Mesenchymal stem cell (in vitro differentiated cells and primary cell): ENCODE measurements at regions not wholly inside any gene's neighbourhood (a gene's known extent, or its start where the extent isn't known, plus 50 kb on each side); places are given as distances from the start of the nearest gene placed in this dataset.
A peak's percentile ranks its signal among the peaks of the same experiment; 100 is the strongest.

Experiments used
- DNase-seq: peaks from one replicate; pipeline ENCODE4 v3.0.0-alpha.2; 2013
- H2AFZ ChIP-seq: one replicate; pipeline ENCODE4 v1.6.1; 2013; ENCODE audit warnings: low read depth, mild to moderate bottlenecking, control low read depth, inconsistent platforms, low read length, moderate library complexity
- H2AK5ac ChIP-seq: 2 replicates; pipeline ENCODE4 v1.6.1; 2013; ENCODE audit warnings: low read length, moderate library complexity, mild to moderate bottlenecking, inconsistent platforms; ENCODE audit not compliant: severe bottlenecking
- H2BK120ac ChIP-seq: one replicate; pipeline ENCODE4 v1.6.1; 2013; ENCODE audit warnings: low read depth, mild to moderate bottlenecking, inconsistent platforms, low read length, moderate library complexity
- H2BK12ac ChIP-seq, 2 experiments: one replicate each; pipeline ENCODE4 v1.6.1; 2013; ENCODE audit warnings: inconsistent platforms in 2 of 2, low read length in 2 of 2, mild to moderate bottlenecking in 2 of 2, moderate library complexity in 2 of 2, control low read depth in 1 of 2
- H2BK15ac ChIP-seq: one replicate; pipeline ENCODE4 v1.6.1; 2013; ENCODE audit warnings: mild to moderate bottlenecking, low read depth, inconsistent platforms; ENCODE audit not compliant: poor library complexity, severe bottlenecking
- H2BK5ac ChIP-seq: 2 replicates; pipeline ENCODE4 v1.6.1; 2013; ENCODE audit warnings: low read depth, mild to moderate bottlenecking, low read length, control low read depth, inconsistent platforms; ENCODE audit not compliant: poor library complexity, severe bottlenecking
- H3K14ac ChIP-seq, 2 experiments: one replicate each; pipeline ENCODE4 v1.6.1; 2013; ENCODE audit warnings: inconsistent platforms in 2 of 2, low read length in 2 of 2, control low read depth in 1 of 2, mild to moderate bottlenecking in 1 of 2, moderate library complexity in 1 of 2
- H3K18ac ChIP-seq, 2 experiments: one replicate each; pipeline ENCODE4 v1.6.1; 2013; ENCODE audit warnings: inconsistent platforms in 2 of 2, low read length in 2 of 2, control low read depth in 1 of 2, low read depth in 1 of 2, mild to moderate bottlenecking in 1 of 2
- H3K23ac ChIP-seq, 2 experiments: one replicate each; pipeline ENCODE4 v1.6.1; 2013; ENCODE audit warnings: inconsistent platforms in 2 of 2, low read length in 2 of 2, mild to moderate bottlenecking in 2 of 2, moderate library complexity in 2 of 2, control low read depth in 1 of 2
- H3K27ac ChIP-seq: 2 replicates; pipeline ENCODE4 v1.5.1; 2013; ENCODE audit warnings: mild to moderate bottlenecking, moderate library complexity, low read length, control low read depth, inconsistent platforms; ENCODE audit not compliant: poor library complexity, severe bottlenecking
- H3K27me3 ChIP-seq, 2 experiments: 2 replicates each; pipeline versions ENCODE4 v1.6.1 to v1.7.0; 2013; ENCODE audit warnings: low read length in 2 of 2, mild to moderate bottlenecking in 2 of 2, moderate library complexity in 2 of 2, control low read depth in 1 of 2, inconsistent platforms in 1 of 2; ENCODE audit not compliant: control insufficient read depth in 1 of 2, insufficient read depth in 1 of 2
- H3K36me3 ChIP-seq, 2 experiments: 2 replicates each; pipeline versions ENCODE4 v1.6.1 to v1.7.0; 2013; ENCODE audit warnings: low read length in 2 of 2, control low read depth in 1 of 2, inconsistent platforms in 1 of 2, low read depth in 1 of 2, mild to moderate bottlenecking in 1 of 2; ENCODE audit not compliant: insufficient read depth in 2 of 2, control insufficient read depth in 1 of 2
- H3K4ac ChIP-seq, 2 experiments: one replicate each; pipeline ENCODE4 v1.6.1; 2013; ENCODE audit warnings: inconsistent platforms in 2 of 2, low read length in 2 of 2, mild to moderate bottlenecking in 2 of 2, moderate library complexity in 2 of 2, control low read depth in 1 of 2, low read depth in 1 of 2
- H3K4me1 ChIP-seq: 2 replicates; pipeline ENCODE4 v1.6.1; 2013; ENCODE audit warnings: low read depth, low read length, control low read depth; ENCODE audit not compliant: control insufficient read depth, insufficient read depth
- H3K4me2 ChIP-seq: 2 replicates; pipeline ENCODE4 v1.6.1; 2013; ENCODE audit warnings: low read length, mild to moderate bottlenecking, inconsistent platforms; ENCODE audit not compliant: poor library complexity, severe bottlenecking
- H3K4me3 ChIP-seq, 2 experiments: 2 replicates each; pipeline versions ENCODE4 v1.5.1 to v1.7.0; 2013; ENCODE audit warnings: low read length in 2 of 2, mild to moderate bottlenecking in 2 of 2, control low read depth in 1 of 2, low read depth in 1 of 2; ENCODE audit not compliant: insufficient read depth in 1 of 2
- H3K79me1 ChIP-seq: replicated peaks from 2 replicates; pipeline ENCODE4 v1.6.1; 2013; ENCODE audit warnings: mild to moderate bottlenecking, control low read depth, low read length, inconsistent platforms; ENCODE audit not compliant: poor library complexity, severe bottlenecking
- H3K9ac ChIP-seq: 2 replicates; pipeline ENCODE4 v1.7.0; 2013; ENCODE audit warnings: mild to moderate bottlenecking, low read length, moderate library complexity
- H3K9me3 ChIP-seq: 2 replicates; pipeline ENCODE4 v1.7.0; 2013; ENCODE audit warnings: mild to moderate bottlenecking, low read length; ENCODE audit not compliant: control insufficient read depth
- H4K8ac ChIP-seq: one replicate; pipeline ENCODE4 v1.6.1; 2013; ENCODE audit warnings: inconsistent platforms, mild to moderate bottlenecking, low read length, moderate library complexity
- H4K91ac ChIP-seq: one replicate; pipeline ENCODE4 v1.6.1; 2013; ENCODE audit warnings: mild to moderate bottlenecking, low read length, inconsistent platforms
- WGBS: methylation state at CpG from one replicate; pipeline ENCODE4 v1.1.7; 2013; ENCODE audit warnings: mixed read lengths; 5-methylcytosine and 5-hydroxymethylcytosine counted together

GRCh38 chr7:42700406-42701327 lies 211.2 kb downstream of the C7orf25 start:
- H3K4ac ChIP-seq, result no peak overlapping the region
- H3K4me3 ChIP-seq, result no peak overlapping the region
- no peak overlapping the region for H3K23ac ChIP-seq
- H2BK12ac ChIP-seq, result no peak overlapping the region
- peak overlapping the region; percentile 18 for H3K9ac ChIP-seq
- H4K8ac ChIP-seq, result no peak overlapping the region
- no peak overlapping the region for H2BK5ac ChIP-seq
- H4K91ac ChIP-seq, result no peak overlapping the region
- H3K4me2 ChIP-seq, result no peak overlapping the region
- H3K79me1 ChIP-seq, result no peaks in the 10 kb centered on the region
- peaks cover 0 to 8% of the 10 kb centered on the region in 2 experiments for H3K27me3 ChIP-seq
- no peak overlapping the region for H2BK120ac ChIP-seq
- WGBS, result 87% methylated on average over 5 of the region's 6 CpGs
- no peak overlapping the region for H2BK15ac ChIP-seq
- no peak overlapping the region for H2AK5ac ChIP-seq
- no peaks in the 10 kb centered on the region for H3K4me1 ChIP-seq
- no peaks in the 10 kb centered on the region for H3K36me3 ChIP-seq
- H3K27ac ChIP-seq, result no peak overlapping the region
- no peaks in the 10 kb centered on the region for H3K9me3 ChIP-seq
- no peak overlapping the region for H3K18ac ChIP-seq
- H2AFZ ChIP-seq, result no peak overlapping the region
- DNase-seq, result peak; percentile 15
- H3K14ac ChIP-seq, result no peak overlapping the region

- DNase-seq, result no peak
- H3K4me1 ChIP-seq, result no peaks in the 10 kb centered on the region
- H3K18ac ChIP-seq, result no peak overlapping the region
- H2BK120ac ChIP-seq, result no peak overlapping the region
- no peak overlapping the region for H2BK12ac ChIP-seq
- no peak overlapping the region for H3K23ac ChIP-seq
- no peak overlapping the region for H3K4me2 ChIP-seq
- no peaks in the 10 kb centered on the region for H3K9me3 ChIP-seq
- no peak overlapping the region for H4K91ac ChIP-seq
- no peak overlapping the region for H3K27ac ChIP-seq
- no peak overlapping the region for H2BK5ac ChIP-seq
- peaks cover 0 to 15% of the 10 kb centered on the region in 2 experiments for H3K27me3 ChIP-seq
- no peaks in the 10 kb centered on the region for H3K36me3 ChIP-seq
- H3K79me1 ChIP-seq, result no peaks in the 10 kb centered on the region
- WGBS, result 70% methylated on average over 10 of the region's 11 CpGs
- no peak overlapping the region for H2AFZ ChIP-seq
- H2BK15ac ChIP-seq, result no peak overlapping the region
- no peak overlapping the region for H4K8ac ChIP-seq
- no peak overlapping the region for H3K14ac ChIP-seq
- H3K4ac ChIP-seq, result no peak overlapping the region
- H3K4me3 ChIP-seq, result no peak overlapping the region
- H2AK5ac ChIP-seq, result no peak overlapping the region
- peak overlapping the region; percentile 18 for H3K9ac ChIP-seq
These were observed 212.3 kb downstream of the C7orf25 start for GRCh38 chr7:42699380-42700178.

GRCh38 chr7:42698600-42699374 lies 213.1 kb downstream of the C7orf25 start:
- H3K9ac ChIP-seq, result no peak overlapping the region
- H3K14ac ChIP-seq, result no peak overlapping the region
- no peak overlapping the region for H3K4me3 ChIP-seq
- DNase-seq, result no peak
- H3K4me2 ChIP-seq, result no peak overlapping the region
- no peak overlapping the region for H3K18ac ChIP-seq
- no peaks in the 10 kb centered on the region for H3K4me1 ChIP-seq
- H3K9me3 ChIP-seq, result no peaks in the 10 kb centered on the region
- H2BK12ac ChIP-seq, result no peak overlapping the region
- no peak overlapping the region for H2AFZ ChIP-seq
- H3K23ac ChIP-seq, result no peak overlapping the region
- H3K36me3 ChIP-seq, result no peaks in the 10 kb centered on the region
- H4K91ac ChIP-seq, result no peak overlapping the region
- no peak overlapping the region for H3K4ac ChIP-seq
- WGBS, result 80% methylated on average over 4 of the region's 7 CpGs
- no peak overlapping the region for H2BK15ac ChIP-seq
- no peak overlapping the region for H2AK5ac ChIP-seq
- peaks cover 0 to 16% of the 10 kb centered on the region in 2 experiments for H3K27me3 ChIP-seq
- no peak overlapping the region for H2BK5ac ChIP-seq
- H4K8ac ChIP-seq, result no peak overlapping the region
- H2BK120ac ChIP-seq, result no peak overlapping the region
- no peak overlapping the region for H3K27ac ChIP-seq
- no peaks in the 10 kb centered on the region for H3K79me1 ChIP-seq
